DOHH2 (cell line): ENCODE measurements at regions not wholly inside any gene's neighbourhood (a gene's known extent, or its start where the extent isn't known, plus 50 kb on each side); places are given as distances from the start of the nearest gene placed in this dataset.

ENCODE experiments used
- EZH2phosphoT487 ChIP-seq: fragments of 200-600 bp; sonication (generic); IDR thresholded peaks from 2 replicates; pipeline ENCODE4 v1.6.1; 2017; ENCODE audit warnings: borderline replicate concordance, mild to moderate bottlenecking, antibody characterized with exemption, low read length, moderate library complexity, mixed read lengths
- TF ChIP-seq, protein P1 (sequence below): fragments of 200-600 bp; sonication (generic); IDR thresholded peaks from one replicate; pipeline ENCODE4 v1.5.1; 2014; ENCODE audit warnings: antibody characterized with exemption, mild to moderate bottlenecking, low read depth, low read length; ENCODE audit not compliant: poor library complexity, severe bottlenecking

DNA sequence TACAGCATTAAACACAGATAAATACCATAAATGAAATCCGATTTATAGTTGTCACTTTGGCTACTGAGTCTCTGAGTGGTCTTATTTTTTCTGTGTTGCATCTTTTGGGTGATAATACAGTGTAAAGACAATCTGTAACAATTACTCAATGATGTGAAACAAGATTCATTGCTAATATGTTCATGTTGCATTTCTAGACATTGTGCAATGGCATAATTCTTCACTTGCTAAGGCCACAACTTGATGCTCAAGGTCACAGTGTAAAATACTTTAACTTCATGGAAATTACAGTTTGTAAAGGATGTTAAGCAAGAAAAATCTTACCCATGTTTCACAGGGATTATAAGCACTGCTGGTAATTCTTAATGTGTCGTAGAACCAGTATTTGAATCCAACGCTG lies 74.9 kb upstream of the SMLR1 start:
- TF ChIP-seq, protein P1, sequence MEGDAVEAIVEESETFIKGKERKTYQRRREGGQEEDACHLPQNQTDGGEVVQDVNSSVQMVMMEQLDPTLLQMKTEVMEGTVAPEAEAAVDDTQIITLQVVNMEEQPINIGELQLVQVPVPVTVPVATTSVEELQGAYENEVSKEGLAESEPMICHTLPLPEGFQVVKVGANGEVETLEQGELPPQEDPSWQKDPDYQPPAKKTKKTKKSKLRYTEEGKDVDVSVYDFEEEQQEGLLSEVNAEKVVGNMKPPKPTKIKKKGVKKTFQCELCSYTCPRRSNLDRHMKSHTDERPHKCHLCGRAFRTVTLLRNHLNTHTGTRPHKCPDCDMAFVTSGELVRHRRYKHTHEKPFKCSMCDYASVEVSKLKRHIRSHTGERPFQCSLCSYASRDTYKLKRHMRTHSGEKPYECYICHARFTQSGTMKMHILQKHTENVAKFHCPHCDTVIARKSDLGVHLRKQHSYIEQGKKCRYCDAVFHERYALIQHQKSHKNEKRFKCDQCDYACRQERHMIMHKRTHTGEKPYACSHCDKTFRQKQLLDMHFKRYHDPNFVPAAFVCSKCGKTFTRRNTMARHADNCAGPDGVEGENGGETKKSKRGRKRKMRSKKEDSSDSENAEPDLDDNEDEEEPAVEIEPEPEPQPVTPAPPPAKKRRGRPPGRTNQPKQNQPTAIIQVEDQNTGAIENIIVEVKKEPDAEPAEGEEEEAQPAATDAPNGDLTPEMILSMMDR: no peak
- no peak for TF ChIP-seq EZH2phosphoT487
